HG03025 (cell line): ENCODE measurements at regions not wholly inside any gene's neighbourhood (a gene's known extent, or its start where the extent isn't known, plus 50 kb on each side); places are given as distances from the start of the nearest gene placed in this dataset.
"Not testable (repeated sequence)": the region's sequence is repeated elsewhere in the genome, so short reads cannot be mapped to it uniquely, and the experiment has no call there.

Experiments
- ATAC-seq: cut with Tn5 transposase; IDR thresholded peaks from one replicate; pipeline ENCODE4 v1.9.1; 2021; ENCODE audit warnings: mild to moderate bottlenecking, moderate library complexity; ENCODE audit not compliant: unreplicated experiment, low FRiP score

- ATAC-seq: no peak
These were observed 478.0 kb upstream of the DDX18 start for GRCh38 chr2:117336496-117336895.

- not testable (repeated sequence) for ATAC-seq
These were observed 476.5 kb upstream of the DDX18 start for GRCh38 chr2:117337981-117338380.

- no peak for ATAC-seq
These were observed 474.5 kb upstream of the DDX18 start for GRCh38 chr2:117339980-117340379.

GRCh38 chr2:117341690-117342089, 472.8 kb upstream of the DDX18 start:
- ATAC-seq: no peak

- ATAC-seq: no peak
These were observed 472.1 kb upstream of the DDX18 start for GRCh38 chr2:117342415-117342814.

- no peak for ATAC-seq
These were observed 464.8 kb upstream of the DDX18 start for GRCh38 chr2:117349687-117350086.

- no peak for ATAC-seq
These were observed 463.1 kb upstream of the DDX18 start for GRCh38 chr2:117351396-117351795.

GRCh38 chr2:117359266-117359914, 455.1 kb upstream of the DDX18 start:
- no peak for ATAC-seq

- ATAC-seq: no peak
These were observed 453.9 kb upstream of the DDX18 start for GRCh38 chr2:117360586-117360985.

GRCh38 chr2:117378653-117379052, 435.8 kb upstream of the DDX18 start:
- ATAC-seq: no peak

GRCh38 chr2:117379928-117380327, 434.6 kb upstream of the DDX18 start:
- ATAC-seq: no peak

GRCh38 chr2:117383997-117384396, 430.5 kb upstream of the DDX18 start:
- not testable (repeated sequence) for ATAC-seq

GRCh38 chr2:117396161-117396560, 418.3 kb upstream of the DDX18 start:
- no peak for ATAC-seq

- ATAC-seq: no peak
These were observed 412.9 kb upstream of the DDX18 start for GRCh38 chr2:117401582-117401981.

- ATAC-seq: no peak
These were observed 408.0 kb upstream of the DDX18 start for GRCh38 chr2:117406443-117406842.

- ATAC-seq: no peak
These were observed 406.7 kb upstream of the DDX18 start for GRCh38 chr2:117407746-117408145.

- ATAC-seq: no peak
These were observed 405.0 kb upstream of the DDX18 start for GRCh38 chr2:117409443-117409842.

GRCh38 chr2:117411983-117412382, 402.5 kb upstream of the DDX18 start:
- no peak for ATAC-seq

- no peak for ATAC-seq
These were observed 381.7 kb upstream of the DDX18 start for GRCh38 chr2:117432746-117433145.

GRCh38 chr2:117436697-117437096, 377.8 kb upstream of the DDX18 start:
- ATAC-seq: no peak

- no peak for ATAC-seq
These were observed 344.0 kb upstream of the DDX18 start for GRCh38 chr2:117470311-117471095.

GRCh38 chr2:117481608-117482007, 332.9 kb upstream of the DDX18 start:
- ATAC-seq: no peak
